Hepatocyte (in vitro differentiated cells): ENCODE measurements at regions not wholly inside any gene's neighbourhood (a gene's known extent, or its start where the extent isn't known, plus 50 kb on each side); places are given as distances from the start of the nearest gene placed in this dataset.

Experiments used
- DNase-seq: peaks from one replicate; pipeline ENCODE4 v3.0.0-alpha.2; 2016; ENCODE audit warnings: low spot score
- H2AFZ ChIP-seq: fragments of 200-600 bp; sonication (generic); 2 replicates; pipeline ENCODE4 v1.6.0; 2016; ENCODE audit warnings: antibody characterized with exemption, mild to moderate bottlenecking
- H3K27ac ChIP-seq: fragments of 200-600 bp; sonication (generic); 2 replicates; pipeline ENCODE4 v1.5.1; 2016; ENCODE audit warnings: mild to moderate bottlenecking
- H3K27me3 ChIP-seq: fragments of 200-600 bp; sonication (generic); 2 replicates; pipeline ENCODE4 v1.6.1; 2016
- H3K36me3 ChIP-seq: fragments of 200-600 bp; sonication (generic); replicated peaks from 2 replicates; pipeline ENCODE4 v1.5.1; 2016; ENCODE audit warnings: low read depth; ENCODE audit not compliant: insufficient read depth
- H3K4me1 ChIP-seq: fragments of 200-600 bp; sonication (generic); 2 replicates; pipeline ENCODE4 v1.5.1; 2016; ENCODE audit warnings: mild to moderate bottlenecking, moderate library complexity; ENCODE audit not compliant: insufficient read depth
- H3K4me2 ChIP-seq: fragments of 200-600 bp; sonication (generic); 2 replicates; pipeline ENCODE4 v1.6.0; 2016
- H3K4me3 ChIP-seq: fragments of 200-600 bp; sonication (generic); 2 replicates; pipeline ENCODE4 v1.5.1; 2016; ENCODE audit warnings: mild to moderate bottlenecking
- H3K79me2 ChIP-seq: fragments of 200-600 bp; sonication (generic); 2 replicates; pipeline ENCODE4 v1.6.0; 2017; ENCODE audit warnings: mild to moderate bottlenecking
- H3K9me2 ChIP-seq: fragments of 200-600 bp; sonication (generic); replicated peaks from 2 replicates; pipeline ENCODE4 v1.6.0; 2017; ENCODE audit warnings: mild to moderate bottlenecking; ENCODE audit not compliant: insufficient read depth
- H3K9me3 ChIP-seq: fragments of 200-600 bp; sonication (generic); 2 replicates; pipeline ENCODE4 v1.5.1; 2016; ENCODE audit warnings: low read depth, mild to moderate bottlenecking
- H4K20me1 ChIP-seq: fragments of 200-600 bp; sonication (generic); 2 replicates; pipeline ENCODE4 v1.6.0; 2016; ENCODE audit warnings: mild to moderate bottlenecking; ENCODE audit not compliant: insufficient read depth, poor library complexity, severe bottlenecking
- EZH2 ChIP-seq: fragments of 200-600 bp; sonication (generic); IDR thresholded peaks from 2 replicates; pipeline ENCODE4 v1.6.1; 2016; ENCODE audit warnings: antibody characterized with exemption, mild to moderate bottlenecking, borderline replicate concordance
- EZH2phosphoT487 ChIP-seq: fragments of 200-600 bp; sonication (generic); IDR thresholded peaks from one replicate; pipeline ENCODE4 v1.6.1; 2018; ENCODE audit warnings: antibody characterized with exemption, mild to moderate bottlenecking, low read depth, moderate library complexity; ENCODE audit not compliant: unreplicated experiment, severe bottlenecking
- WGBS: methylation state at CpG from one replicate; pipeline ENCODE4 v1.1.6; 2016; ENCODE audit warnings: low lambda C conversion rate; ENCODE audit errors: missing lambda C conversion rate; 5-methylcytosine and 5-hydroxymethylcytosine counted together
- TF ChIP-seq, protein P1 (sequence below): fragments of 200-600 bp; sonication (generic); IDR thresholded peaks from 2 replicates; pipeline ENCODE4 v1.5.1; 2016; ENCODE audit warnings: antibody characterized with exemption, mild to moderate bottlenecking; ENCODE audit not compliant: poor library complexity

DNA sequence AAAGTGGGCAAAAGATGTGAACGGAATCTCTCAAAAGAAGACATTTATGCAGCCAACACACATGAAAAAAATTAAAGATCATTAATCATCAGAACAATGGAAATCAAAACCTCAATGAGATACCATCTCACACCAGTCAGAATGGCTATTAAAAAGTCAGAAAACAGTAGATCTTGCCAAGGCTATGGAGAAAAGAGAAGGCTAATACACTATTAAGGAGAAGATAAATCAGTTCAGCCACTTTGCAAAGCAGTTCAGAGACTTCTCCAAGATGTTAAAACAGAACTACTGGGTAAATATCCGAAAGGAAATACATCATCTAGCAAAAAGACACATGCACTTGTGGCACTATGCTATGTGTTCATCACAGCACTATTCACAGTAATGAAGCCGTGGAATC, 388.2 kb upstream of the LUZP2 start:
- no peak for TF ChIP-seq EZH2
- TF ChIP-seq, protein P1, sequence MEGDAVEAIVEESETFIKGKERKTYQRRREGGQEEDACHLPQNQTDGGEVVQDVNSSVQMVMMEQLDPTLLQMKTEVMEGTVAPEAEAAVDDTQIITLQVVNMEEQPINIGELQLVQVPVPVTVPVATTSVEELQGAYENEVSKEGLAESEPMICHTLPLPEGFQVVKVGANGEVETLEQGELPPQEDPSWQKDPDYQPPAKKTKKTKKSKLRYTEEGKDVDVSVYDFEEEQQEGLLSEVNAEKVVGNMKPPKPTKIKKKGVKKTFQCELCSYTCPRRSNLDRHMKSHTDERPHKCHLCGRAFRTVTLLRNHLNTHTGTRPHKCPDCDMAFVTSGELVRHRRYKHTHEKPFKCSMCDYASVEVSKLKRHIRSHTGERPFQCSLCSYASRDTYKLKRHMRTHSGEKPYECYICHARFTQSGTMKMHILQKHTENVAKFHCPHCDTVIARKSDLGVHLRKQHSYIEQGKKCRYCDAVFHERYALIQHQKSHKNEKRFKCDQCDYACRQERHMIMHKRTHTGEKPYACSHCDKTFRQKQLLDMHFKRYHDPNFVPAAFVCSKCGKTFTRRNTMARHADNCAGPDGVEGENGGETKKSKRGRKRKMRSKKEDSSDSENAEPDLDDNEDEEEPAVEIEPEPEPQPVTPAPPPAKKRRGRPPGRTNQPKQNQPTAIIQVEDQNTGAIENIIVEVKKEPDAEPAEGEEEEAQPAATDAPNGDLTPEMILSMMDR, result no peak
- TF ChIP-seq EZH2phosphoT487, result no peak
- Histone ChIP-seq H2AFZ (no peak overlapping the region), H3K9me3 (no peaks in the 10 kb centered on the region), H3K4me3 (no peak overlapping the region), H3K27me3 (no peaks in the 10 kb centered on the region), H3K79me2 (no peaks in the 10 kb centered on the region), H3K27ac (no peak overlapping the region), H3K4me1 (no peaks in the 10 kb centered on the region), H3K36me3 (no peaks in the 10 kb centered on the region), H4K20me1 (no peaks in the 10 kb centered on the region), H3K9me2 (no peaks in the 10 kb centered on the region), H3K4me2 (no peak overlapping the region)
- no peak for DNase-seq
- WGBS, result 90% methylated on average over 3 of the region's 3 CpGs

DNA sequence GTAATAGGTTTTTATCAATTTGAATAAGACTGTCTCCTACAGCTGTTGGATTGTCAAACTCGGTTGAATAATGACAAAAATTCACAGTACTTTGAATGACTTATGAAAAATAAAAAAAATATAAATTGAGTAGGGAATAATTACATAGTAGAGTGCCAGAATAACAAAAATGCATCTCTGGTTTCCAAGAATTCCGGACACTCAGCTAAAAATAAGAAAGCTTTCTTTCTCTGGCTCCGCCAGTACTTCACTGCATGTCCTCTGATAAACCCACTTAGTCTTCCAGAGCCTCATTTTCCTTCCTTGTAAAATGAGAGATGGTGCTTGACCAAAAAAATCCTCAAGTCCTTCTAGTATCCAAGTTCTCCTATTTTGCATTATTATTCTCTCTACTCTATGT, 374.6 kb upstream of the LUZP2 start:
- Histone ChIP-seq H3K4me2 (no peak overlapping the region), H2AFZ (no peak overlapping the region), H3K36me3 (no peaks in the 10 kb centered on the region), H3K4me3 (no peak overlapping the region), H3K79me2 (no peaks in the 10 kb centered on the region), H4K20me1 (no peaks in the 10 kb centered on the region), H3K27me3 (no peaks in the 10 kb centered on the region), H3K4me1 (no peaks in the 10 kb centered on the region), H3K9me2 (no peaks in the 10 kb centered on the region), H3K27ac (no peak overlapping the region), H3K9me3 (no peaks in the 10 kb centered on the region)
- 84% methylated on average over 3 of the region's 3 CpGs for WGBS
- no peak for DNase-seq
- TF ChIP-seq, protein P1, result no peak
- TF ChIP-seq EZH2 (no peak), EZH2phosphoT487 (no peak)

DNA sequence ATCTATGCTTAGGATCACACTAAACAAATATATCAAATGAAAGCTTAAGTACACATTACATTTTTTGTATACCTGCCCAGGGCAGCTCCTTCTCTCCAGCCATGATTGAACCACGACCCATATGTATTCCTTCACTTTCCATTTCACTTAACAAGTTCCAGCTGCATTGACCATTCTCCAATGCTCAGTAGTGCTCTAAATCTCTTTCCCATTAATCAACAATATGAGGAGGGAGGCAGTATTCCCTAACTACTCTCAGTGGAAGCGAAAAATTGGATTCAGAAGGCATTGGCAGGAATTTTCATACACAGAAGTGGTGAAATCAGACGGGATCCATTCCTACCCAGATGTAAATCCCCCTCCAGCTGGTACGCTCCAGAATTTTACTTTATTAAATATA, 372.0 kb upstream of the LUZP2 start:
- no peaks in the 10 kb centered on the region for H3K9me2 ChIP-seq

More for the DNA sequence above, 372.0 kb upstream of the LUZP2 start:
- H3K4me1 ChIP-seq, result no peaks in the 10 kb centered on the region
- H2AFZ ChIP-seq, result no peak overlapping the region
- H3K27ac ChIP-seq, result no peak overlapping the region
- no peaks in the 10 kb centered on the region for H3K36me3 ChIP-seq
- no peak overlapping the region for H3K4me3 ChIP-seq
- no peak for TF ChIP-seq EZH2
- TF ChIP-seq, protein P1, result no peak
- no peak for TF ChIP-seq EZH2phosphoT487
- 87% methylated on average over 4 of the region's 4 CpGs for WGBS
- no peaks in the 10 kb centered on the region for H3K27me3 ChIP-seq
- no peaks in the 10 kb centered on the region for H3K79me2 ChIP-seq
- no peak for DNase-seq
- no peak overlapping the region for H3K4me2 ChIP-seq
- no peaks in the 10 kb centered on the region for H4K20me1 ChIP-seq
- H3K9me3 ChIP-seq, result no peaks in the 10 kb centered on the region
